Epidermal melanocyte (primary cell): ENCODE measurements at regions not wholly inside any gene's neighbourhood (a gene's known extent, or its start where the extent isn't known, plus 50 kb on each side); places are given as distances from the start of the nearest gene placed in this dataset.

Experiments used
- DNase-seq: peaks from one replicate; pipeline ENCODE4 v3.0.0; 2011; ENCODE audit warnings: low spot score; ENCODE audit not compliant: insufficient read length

- no peak for DNase-seq
Measured at GRCh38 chr5:29715167-29715566, 1478.3 kb upstream of the CDH6 start.

GRCh38 chr5:29702875-29703274 lies 1490.6 kb upstream of the CDH6 start:
- no peak for DNase-seq

GRCh38 chr5:29701600-29701999 lies 1491.9 kb upstream of the CDH6 start:
- no peak for DNase-seq

GRCh38 chr5:29697785-29698414 lies 1495.6 kb upstream of the CDH6 start:
- DNase-seq = no peak

GRCh38 chr5:29697278-29697677 lies 1496.2 kb upstream of the CDH6 start:
- no peak for DNase-seq

- no peak for DNase-seq
Measured at GRCh38 chr5:29672678-29673077, 1520.8 kb upstream of the CDH6 start.

GRCh38 chr5:29662876-29663275 lies 1530.6 kb upstream of the CDH6 start:
- DNase-seq = no peak

- no peak for DNase-seq
Measured at GRCh38 chr5:29654954-29655353, 1538.5 kb upstream of the CDH6 start.

- DNase-seq = no peak
Measured at GRCh38 chr5:29649321-29649720, 1544.2 kb upstream of the CDH6 start.

- no peak for DNase-seq
Measured at GRCh38 chr5:29642601-29643000, 1550.9 kb upstream of the CDH6 start.

GRCh38 chr5:29614206-29614605 lies 1579.3 kb upstream of the CDH6 start:
- no peak for DNase-seq

- no peak for DNase-seq
Measured at GRCh38 chr5:29588236-29588635, 1605.2 kb upstream of the CDH6 start.

GRCh38 chr5:29587832-29588231 lies 1605.7 kb upstream of the CDH6 start:
- no peak for DNase-seq

- DNase-seq = no peak
Measured at GRCh38 chr5:29568028-29568427, 1625.5 kb upstream of the CDH6 start.

GRCh38 chr5:29561564-29561963 lies 1631.9 kb upstream of the CDH6 start:
- no peak for DNase-seq

GRCh38 chr5:29550523-29550922 lies 1643.0 kb upstream of the CDH6 start:
- no peak for DNase-seq

GRCh38 chr5:29548262-29548661 lies 1645.2 kb upstream of the CDH6 start:
- no peak for DNase-seq

- no peak for DNase-seq
Measured at GRCh38 chr5:29547236-29547865, 1646.1 kb upstream of the CDH6 start.

- DNase-seq = no peak
Measured at GRCh38 chr5:29543501-29543900, 1650.0 kb upstream of the CDH6 start.

- DNase-seq = no peak
Measured at GRCh38 chr5:29524227-29524626, 1669.3 kb upstream of the CDH6 start.

GRCh38 chr5:29518176-29518575 lies 1675.3 kb upstream of the CDH6 start:
- no peak for DNase-seq

- DNase-seq = no peak
Measured at GRCh38 chr5:29516224-29516623, 1677.3 kb upstream of the CDH6 start.

GRCh38 chr5:29508131-29508530 lies 1685.4 kb upstream of the CDH6 start:
- DNase-seq = no peak
